GM23248 (cell line): ENCODE measurements at regions not wholly inside any gene's neighbourhood (a gene's known extent, or its start where the extent isn't known, plus 50 kb on each side); places are given as distances from the start of the nearest gene placed in this dataset.

Experiments used
- EZH2 ChIP-seq: fragments of 200-600 bp; sonication (generic); IDR thresholded peaks from 2 replicates; pipeline ENCODE4 v1.6.1; 2018; ENCODE audit warnings: antibody characterized with exemption, mild to moderate bottlenecking; ENCODE audit not compliant: insufficient read depth, poor library complexity, severe bottlenecking
- EZH2phosphoT487 ChIP-seq: fragments of 200-600 bp; sonication (generic); IDR thresholded peaks from 2 replicates; pipeline ENCODE4 v1.6.1; 2018; ENCODE audit warnings: antibody characterized with exemption, moderate library complexity, mild to moderate bottlenecking, low read depth; ENCODE audit not compliant: insufficient read depth

- TF ChIP-seq EZH2phosphoT487 (no peak), EZH2 (no peak)
Measured at GRCh38 chr2:2812648-2813047, 481.6 kb upstream of the MYT1L start.
